Cardiac muscle cell (in vitro differentiated cells and primary cell): ENCODE measurements at regions not wholly inside any gene's neighbourhood (a gene's known extent, or its start where the extent isn't known, plus 50 kb on each side); places are given as distances from the start of the nearest gene placed in this dataset.

ENCODE experiments used
- DNase-seq, 2 donors: peaks; one replicate each; pipeline versions ENCODE4 v3.0.0 to v3.0.0-alpha.2; 2010 to 2017; ENCODE audit warnings: low read depth in 1 of 2, low spot score in 1 of 2
- H3K27ac ChIP-seq: fragments of 200-600 bp; sonication (generic); 2 replicates; pipeline ENCODE4 v1.5.1; 2016
- H3K27me3 ChIP-seq: fragments of 200-600 bp; sonication (generic); 2 replicates; pipeline ENCODE4 v1.6.0; 2016; ENCODE audit warnings: control low read depth
- H3K36me3 ChIP-seq: fragments of 200-600 bp; sonication (generic); 2 replicates; pipeline ENCODE4 v1.5.1; 2016; ENCODE audit warnings: control low read depth
- H3K4me1 ChIP-seq: fragments of 200-600 bp; sonication (generic); 2 replicates; pipeline ENCODE4 v1.8.1; 2017; ENCODE audit warnings: low read depth, mild to moderate bottlenecking, mixed run types
- H3K4me3 ChIP-seq: fragments of 200-600 bp; sonication (generic); 2 replicates; pipeline ENCODE4 v1.5.1; 2016; ENCODE audit warnings: mild to moderate bottlenecking
- H3K9me3 ChIP-seq: fragments of 200-600 bp; sonication (generic); 2 replicates; pipeline ENCODE4 v1.5.1; 2017; ENCODE audit warnings: low read depth, mild to moderate bottlenecking, control low read depth
- TF ChIP-seq, protein P1 (sequence below): IDR thresholded peaks from 2 replicates; pipeline ENCODE4 v1.5.1; 2012; ENCODE audit warnings: low read depth, mild to moderate bottlenecking, low read length

GRCh38 chr13:22707946-22708345, 472.8 kb upstream of the SGCG start:
- Histone ChIP-seq H3K36me3 (no peaks in the 10 kb centered on the region), H3K9me3 (no peaks in the 10 kb centered on the region), H3K27me3 (no peaks in the 10 kb centered on the region), H3K27ac (no peak overlapping the region), H3K4me1 (no peaks in the 10 kb centered on the region), H3K4me3 (no peak overlapping the region)
- DNase-seq, result no peak
- TF ChIP-seq, protein P1, sequence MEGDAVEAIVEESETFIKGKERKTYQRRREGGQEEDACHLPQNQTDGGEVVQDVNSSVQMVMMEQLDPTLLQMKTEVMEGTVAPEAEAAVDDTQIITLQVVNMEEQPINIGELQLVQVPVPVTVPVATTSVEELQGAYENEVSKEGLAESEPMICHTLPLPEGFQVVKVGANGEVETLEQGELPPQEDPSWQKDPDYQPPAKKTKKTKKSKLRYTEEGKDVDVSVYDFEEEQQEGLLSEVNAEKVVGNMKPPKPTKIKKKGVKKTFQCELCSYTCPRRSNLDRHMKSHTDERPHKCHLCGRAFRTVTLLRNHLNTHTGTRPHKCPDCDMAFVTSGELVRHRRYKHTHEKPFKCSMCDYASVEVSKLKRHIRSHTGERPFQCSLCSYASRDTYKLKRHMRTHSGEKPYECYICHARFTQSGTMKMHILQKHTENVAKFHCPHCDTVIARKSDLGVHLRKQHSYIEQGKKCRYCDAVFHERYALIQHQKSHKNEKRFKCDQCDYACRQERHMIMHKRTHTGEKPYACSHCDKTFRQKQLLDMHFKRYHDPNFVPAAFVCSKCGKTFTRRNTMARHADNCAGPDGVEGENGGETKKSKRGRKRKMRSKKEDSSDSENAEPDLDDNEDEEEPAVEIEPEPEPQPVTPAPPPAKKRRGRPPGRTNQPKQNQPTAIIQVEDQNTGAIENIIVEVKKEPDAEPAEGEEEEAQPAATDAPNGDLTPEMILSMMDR, result no peak

GRCh38 chr13:22717036-22717435, 463.7 kb upstream of the SGCG start:
- H3K27ac ChIP-seq, result no peak overlapping the region
- no peak overlapping the region for H3K4me3 ChIP-seq
- no peak for DNase-seq
- no peaks in the 10 kb centered on the region for H3K27me3 ChIP-seq
- no peaks in the 10 kb centered on the region for H3K4me1 ChIP-seq
- TF ChIP-seq, protein P1, result no peak
- no peaks in the 10 kb centered on the region for H3K36me3 ChIP-seq
- no peaks in the 10 kb centered on the region for H3K9me3 ChIP-seq

- TF ChIP-seq, protein P1, result no peak
- no peaks in the 10 kb centered on the region for H3K9me3 ChIP-seq
- no peak overlapping the region for H3K27ac ChIP-seq
- no peaks in the 10 kb centered on the region for H3K27me3 ChIP-seq
- H3K4me3 ChIP-seq, result no peak overlapping the region
- H3K36me3 ChIP-seq, result no peaks in the 10 kb centered on the region
- H3K4me1 ChIP-seq, result no peaks in the 10 kb centered on the region
- no peak for DNase-seq
Observed at GRCh38 chr13:22726726-22727125, 454.1 kb upstream of the SGCG start.

- no peak overlapping the region for H3K4me3 ChIP-seq
- TF ChIP-seq, protein P1, result no peak
- DNase-seq, result peak; percentile 1 to 33
- no peaks in the 10 kb centered on the region for H3K9me3 ChIP-seq
- no peaks in the 10 kb centered on the region for H3K27me3 ChIP-seq
- peaks cover 4% of the 10 kb centered on the region for H3K4me1 ChIP-seq
- no peaks in the 10 kb centered on the region for H3K36me3 ChIP-seq
- no peak overlapping the region for H3K27ac ChIP-seq
Observed at GRCh38 chr13:22735011-22735995, 445.5 kb upstream of the SGCG start.

GRCh38 chr13:22736084-22736767, 444.6 kb upstream of the SGCG start:
- no peak overlapping the region for H3K27ac ChIP-seq

More at GRCh38 chr13:22736084-22736767, 444.6 kb upstream of the SGCG start:
- TF ChIP-seq, protein P1, result no peak
- peaks cover 4% of the 10 kb centered on the region for H3K4me1 ChIP-seq
- H3K9me3 ChIP-seq, result no peaks in the 10 kb centered on the region
- no peaks in the 10 kb centered on the region for H3K27me3 ChIP-seq
- H3K36me3 ChIP-seq, result no peaks in the 10 kb centered on the region
- H3K4me3 ChIP-seq, result no peak overlapping the region
- DNase-seq, result no peak
